NOMO-1 treated with dmso at 0.1 percent for 144 hours (cell line): ENCODE measurements at regions not wholly inside any gene's neighbourhood (a gene's known extent, or its start where the extent isn't known, plus 50 kb on each side); places are given as distances from the start of the nearest gene placed in this dataset.
"Not testable (repeated sequence)": the region's sequence is repeated elsewhere in the genome, so short reads cannot be mapped to it uniquely, and the experiment has no call there.

Experiments used
- DNase-seq: peaks from one replicate; lab custom pipeline; 2025; ENCODE audit not compliant: unreplicated experiment; lab: John Stamatoyannopoulos, UW

GRCh38 chr4:189136462-189136861 lies 804.2 kb upstream of the FRG1 start:
- no peak for DNase-seq

DNA sequence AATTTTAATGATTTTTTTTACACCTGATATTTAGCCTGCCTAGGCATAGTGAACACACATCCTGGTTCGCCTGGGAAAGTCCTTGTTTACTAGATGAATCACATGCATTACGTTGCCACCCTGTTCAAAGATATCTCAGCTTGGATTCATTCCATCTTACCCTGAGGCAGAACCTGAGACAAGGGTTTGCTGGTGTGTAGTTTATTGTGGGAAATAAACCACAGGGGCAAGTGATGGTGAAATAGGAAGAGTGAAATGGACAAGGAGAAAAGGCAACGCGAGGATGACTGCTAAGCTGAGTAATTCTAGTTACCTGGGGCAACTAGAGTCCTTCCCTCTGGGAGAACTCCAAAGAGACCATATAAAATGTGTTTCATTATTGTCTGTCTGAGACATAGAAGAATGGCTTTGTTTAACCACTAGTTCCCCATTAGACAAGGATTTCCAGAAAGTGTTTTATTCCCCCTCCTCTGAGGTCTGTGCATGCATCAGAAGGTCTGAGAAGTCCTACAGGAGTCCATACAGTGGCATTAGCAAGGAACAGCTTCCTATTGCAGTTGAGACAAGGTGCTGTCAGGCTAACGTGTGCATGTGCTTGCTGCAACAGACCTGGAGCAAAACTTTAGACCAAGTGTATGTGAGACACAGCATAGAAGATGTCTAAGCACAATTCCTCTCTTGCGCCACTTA lies 797.3 kb upstream of the FRG1 start:
- no peak for DNase-seq

- DNase-seq = no peak
These were observed 793.4 kb upstream of the FRG1 start for GRCh38 chr4:189147005-189147929.

GRCh38 chr4:189155083-189155482 lies 785.6 kb upstream of the FRG1 start:
- not testable (repeated sequence) for DNase-seq

GRCh38 chr4:189162073-189162789 lies 778.4 kb upstream of the FRG1 start:
- no peak for DNase-seq

- DNase-seq = no peak
These were observed 777.8 kb upstream of the FRG1 start for GRCh38 chr4:189162888-189163287.

DNA sequence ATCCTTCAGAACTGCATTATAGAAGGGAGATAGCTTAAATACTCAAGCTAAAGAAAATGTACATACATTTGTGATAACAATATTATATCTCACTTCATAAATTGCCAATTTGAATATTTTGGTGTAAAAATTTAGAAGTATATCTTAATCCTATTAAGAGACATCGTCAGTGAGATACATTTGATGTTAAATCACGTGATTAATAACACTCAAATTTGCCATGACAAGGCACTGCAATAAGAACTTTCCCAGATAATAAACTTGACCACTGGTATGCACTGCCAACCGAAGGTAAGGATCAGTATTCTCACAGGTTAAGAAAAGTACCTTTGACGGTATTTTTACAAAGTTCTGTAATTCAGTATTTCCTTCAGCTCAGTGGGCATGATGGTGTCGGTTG lies 764.7 kb upstream of the FRG1 start:
- no peak for DNase-seq

GRCh38 chr4:189177130-189177529 lies 763.5 kb upstream of the FRG1 start:
- DNase-seq = no peak

DNA sequence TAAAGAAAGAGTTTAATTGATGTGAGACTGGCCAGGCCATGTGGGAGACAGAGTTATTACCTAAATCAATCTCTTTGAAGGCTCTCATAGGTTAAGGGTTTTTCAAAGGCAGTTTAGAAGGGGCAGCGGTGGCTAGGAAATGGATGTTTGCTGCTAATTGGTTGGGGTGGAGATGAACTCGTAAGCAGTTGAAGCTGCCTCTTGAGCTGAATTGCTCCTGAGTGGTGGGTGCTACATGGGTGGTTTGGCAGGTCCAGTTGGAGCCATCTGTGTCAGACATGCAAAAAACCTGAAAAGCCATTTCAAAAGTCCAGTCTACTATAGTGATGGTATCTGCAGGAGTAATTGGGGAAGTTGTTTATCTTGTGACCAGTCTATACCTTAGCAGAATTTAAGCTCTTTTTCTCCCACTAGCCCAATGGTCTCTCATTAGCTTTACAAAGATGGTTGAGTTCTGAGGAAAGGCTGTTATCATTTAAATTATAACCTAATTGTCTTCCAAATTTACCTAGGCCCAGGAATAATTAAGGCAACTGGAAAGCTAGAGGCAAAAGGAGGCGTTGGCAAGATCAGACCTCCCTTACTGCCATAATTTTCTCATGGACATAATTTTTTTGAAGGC lies 762.4 kb upstream of the FRG1 start:
- DNase-seq = no peak

- DNase-seq = no peak
These were observed 754.8 kb upstream of the FRG1 start for GRCh38 chr4:189185810-189186432.

- DNase-seq = no peak
These were observed 753.1 kb upstream of the FRG1 start for GRCh38 chr4:189187531-189188052.

DNA sequence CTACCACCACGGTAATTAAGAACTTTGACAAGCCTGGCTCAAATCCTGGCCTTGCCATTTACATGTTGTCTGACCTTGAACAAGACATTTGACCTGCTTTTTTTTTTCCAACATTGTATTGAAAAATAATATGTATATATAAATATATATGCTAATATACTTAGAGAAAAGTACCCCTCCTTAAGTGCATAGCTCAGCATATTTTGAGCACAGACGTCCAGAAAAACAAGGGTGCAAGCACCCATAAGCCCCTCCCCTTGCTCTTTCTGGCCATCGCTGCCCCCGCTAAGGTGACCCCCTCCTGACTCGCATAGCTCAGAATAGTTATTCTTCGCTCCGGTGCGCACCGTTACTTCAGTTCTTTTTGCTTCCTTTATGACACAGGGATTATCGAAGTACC lies 742.0 kb upstream of the FRG1 start:
- DNase-seq = no peak

- DNase-seq = no peak
These were observed 740.3 kb upstream of the FRG1 start for GRCh38 chr4:189200353-189200752.

DNA sequence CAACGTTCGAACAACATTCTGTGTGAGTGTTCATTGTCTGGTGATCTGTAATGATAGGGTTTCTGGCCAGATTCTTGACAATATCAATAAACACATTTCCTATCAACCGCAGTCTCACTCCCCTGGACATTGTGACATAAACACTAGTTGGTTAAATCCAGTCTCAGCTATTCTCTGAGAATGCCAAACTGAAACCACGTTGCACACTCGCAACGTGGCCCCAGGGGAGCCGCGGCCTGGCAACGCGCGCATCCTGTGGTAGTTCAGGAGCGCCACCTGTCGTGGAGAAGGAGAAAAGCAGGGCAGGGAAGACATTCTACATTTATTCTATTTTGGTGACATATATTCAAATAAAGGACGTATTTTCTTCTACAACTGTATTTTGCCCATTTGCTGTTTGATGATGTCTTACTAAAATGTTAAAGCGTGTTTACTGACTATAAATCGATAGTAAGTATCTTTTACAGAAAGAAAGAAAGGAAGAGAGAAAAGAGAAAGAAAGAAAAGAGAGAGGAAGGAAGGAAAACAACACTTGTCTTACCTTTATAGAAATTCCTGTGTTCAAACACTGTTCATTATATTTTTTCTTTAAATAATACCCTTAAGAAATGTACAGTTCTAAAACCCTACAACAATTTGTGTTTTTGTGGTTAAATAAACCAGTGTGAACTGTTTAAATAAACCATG lies 738.3 kb upstream of the FRG1 start:
- peak; percentile 39 for DNase-seq

- no peak for DNase-seq
These were observed 737.8 kb upstream of the FRG1 start for GRCh38 chr4:189202869-189203271.

GRCh38 chr4:189204616-189205015 lies 736.1 kb upstream of the FRG1 start:
- no peak for DNase-seq

DNA sequence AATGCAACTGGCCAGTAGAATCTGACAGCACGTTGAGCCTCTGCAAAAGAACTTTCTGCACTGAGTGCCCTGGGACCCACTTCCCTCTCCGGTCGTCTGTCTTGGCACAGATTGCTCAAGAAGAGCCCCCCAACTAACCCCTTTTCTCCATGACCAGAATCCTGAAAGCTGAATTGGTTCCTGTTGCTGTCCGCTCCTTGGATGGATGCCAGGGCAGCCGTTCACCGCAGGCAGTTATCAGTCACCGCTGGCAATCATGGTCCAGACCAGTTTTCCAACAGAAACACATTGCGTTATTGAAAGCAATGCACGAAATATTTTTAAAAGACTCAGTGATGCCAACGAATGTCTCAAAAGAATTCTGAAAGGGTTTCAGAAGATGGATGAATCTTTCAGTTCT lies 733.7 kb upstream of the FRG1 start:
- DNase-seq = no peak

- no peak for DNase-seq
These were observed 732.8 kb upstream of the FRG1 start for GRCh38 chr4:189207872-189208271.

DNA sequence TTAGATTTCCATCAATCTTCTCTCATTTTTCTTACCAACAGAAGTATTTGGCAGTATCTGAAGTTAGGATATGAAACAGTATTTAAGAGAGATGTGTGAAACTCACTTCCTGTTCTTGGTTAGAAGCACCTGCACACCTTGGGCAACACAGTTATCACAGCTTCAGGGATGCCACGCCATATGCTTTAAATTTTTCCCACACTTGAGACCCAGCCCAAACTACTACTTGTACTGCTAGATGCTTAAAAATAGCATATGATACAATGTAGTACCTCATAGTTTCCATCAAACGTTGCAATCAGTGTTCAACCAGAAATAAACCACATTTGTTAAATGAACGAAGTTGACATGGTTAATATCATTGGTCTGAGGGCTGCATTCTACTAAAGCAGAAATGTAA lies 725.1 kb upstream of the FRG1 start:
- no peak for DNase-seq

GRCh38 chr4:189221691-189222090 lies 719.0 kb upstream of the FRG1 start:
- no peak for DNase-seq
